Fibroblast of lung (primary cell): ENCODE measurements at regions not wholly inside any gene's neighbourhood (a gene's known extent, or its start where the extent isn't known, plus 50 kb on each side); places are given as distances from the start of the nearest gene placed in this dataset.

Experiments used
- CTCF ChIP-seq, 2 donors: IDR thresholded peaks in 1 of 2; conservative IDR thresholded peaks in 1 of 2; 1 replicate in 1 of 2; 2 replicates in 1 of 2; pipeline ENCODE4 v1.5.1; 2011 to 2012; ENCODE audit warnings: low read length in 2 of 2, control low read depth in 1 of 2, inconsistent platforms in 1 of 2, low read depth in 1 of 2, mild to moderate bottlenecking in 1 of 2
- EZH2 ChIP-seq: IDR thresholded peaks from 2 replicates; pipeline ENCODE4 v1.5.1; 2012; ENCODE audit warnings: low read length, control low read depth, mild to moderate bottlenecking; ENCODE audit errors: missing control alignments

GRCh38 chr9:91119142-91119541, 242.6 kb downstream of the AUH start:
- no peak for TF ChIP-seq EZH2
- TF ChIP-seq CTCF (conservative IDR thresholded peaks at IDR 0.05 in 1 of 2, IDR thresholded peaks at IDR 0.05 in 1 of 2; ENCODE audit: low read depth in 1 of 2, low read length in 2 of 2) = no peak
